ENCODE measurements at regions not wholly inside any gene's neighbourhood (a gene's known extent, or its start where the extent isn't known, plus 50 kb on each side); places are given as distances from the start of the nearest gene placed in this dataset.

GRCh38 chr5:103804711-103805110, 242.1 kb upstream of the NUDT12 start:
- H3K27me3 ChIP-seq (ENCODE audit: control insufficient read depth in 4 of 4, insufficient read depth in 4 of 4, low read length in 3 of 4): no peaks in the 10 kb centered on the region
- no peaks in the 10 kb centered on the region for H3K4me1 ChIP-seq (ENCODE audit: control insufficient read depth in 4 of 4, insufficient read depth in 4 of 4, low read length in 3 of 4)
- no peaks in the 10 kb centered on the region for H3K36me3 ChIP-seq (ENCODE audit: control insufficient read depth in 4 of 4, insufficient read depth in 3 of 4, low read depth in 1 of 4, low read length in 3 of 4)
- no peak overlapping the region for H3K9ac ChIP-seq (ENCODE audit: low read depth in 1 of 2, low read length in 2 of 2)
- no peak overlapping the region for H3K27ac ChIP-seq (ENCODE audit: low read depth in 1 of 2, low read length in 2 of 2)
- WGBS: 78% methylated on average over 2 of the region's 2 CpGs
- TF ChIP-seq GABPA (IDR thresholded peaks at IDR 0.05 in 1 of 2, conservative IDR thresholded peaks at IDR 0.05 in 1 of 2) (no peak), MAX (IDR thresholded peaks at IDR 0.05) (no peak), EGR1 (IDR thresholded peaks at IDR 0.05; ENCODE audit: low read depth in 2 of 2) (no peak), JUND (IDR thresholded peaks at IDR 0.05) (no peak), REST (IDR thresholded peaks at IDR 0.05) (no peak), RAD21 (IDR thresholded peaks at IDR 0.05) (no peak), SP1 (IDR thresholded peaks at IDR 0.05) (no peak), HNF4A (conservative IDR thresholded peaks at IDR 0.05) (no peak), HNF4G (IDR thresholded peaks at IDR 0.05) (no peak), FOXA1 (IDR thresholded peaks at IDR 0.05) (no peak), FOXA2 (IDR thresholded peaks at IDR 0.05) (no peak), CTCF (IDR thresholded peaks at IDR 0.05; ENCODE audit: low read depth, low read length, missing input control) (no peak), ZBTB33 (IDR thresholded peaks at IDR 0.05) (no peak)
- H3K4me3 ChIP-seq (ENCODE audit: low read depth in 1 of 3, low read length in 3 of 3): no peak overlapping the region
- no peaks in the 10 kb centered on the region for H3K9me3 ChIP-seq (ENCODE audit: control insufficient read depth in 4 of 4, low read length in 3 of 4)
- DNase-seq (ENCODE audit: low spot score): no peak

- no peak overlapping the region for H3K9ac ChIP-seq (ENCODE audit: low read depth in 1 of 2, low read length in 2 of 2)
- H3K9me3 ChIP-seq (ENCODE audit: control insufficient read depth in 4 of 4, low read length in 3 of 4): no peaks in the 10 kb centered on the region
- no peaks in the 10 kb centered on the region for H3K4me1 ChIP-seq (ENCODE audit: control insufficient read depth in 4 of 4, insufficient read depth in 4 of 4, low read length in 3 of 4)
- WGBS: 70% methylated on average over 1 of the region's 1 CpG
- H3K36me3 ChIP-seq (ENCODE audit: control insufficient read depth in 4 of 4, insufficient read depth in 3 of 4, low read depth in 1 of 4, low read length in 3 of 4): no peaks in the 10 kb centered on the region
- no peak overlapping the region for H3K27ac ChIP-seq (ENCODE audit: low read depth in 1 of 2, low read length in 2 of 2)
- no peaks in the 10 kb centered on the region for H3K27me3 ChIP-seq (ENCODE audit: control insufficient read depth in 4 of 4, insufficient read depth in 4 of 4, low read length in 3 of 4)
- no peak overlapping the region for H3K4me3 ChIP-seq (ENCODE audit: low read depth in 1 of 3, low read length in 3 of 3)
- TF ChIP-seq EGR1 (IDR thresholded peaks at IDR 0.05; ENCODE audit: low read depth in 2 of 2) (no peak), REST (IDR thresholded peaks at IDR 0.05) (no peak), HNF4G (IDR thresholded peaks at IDR 0.05) (no peak), FOXA2 (IDR thresholded peaks at IDR 0.05) (no peak), ATF3 (IDR thresholded peaks at IDR 0.05) (no peak), GABPA (IDR thresholded peaks at IDR 0.05 in 1 of 2, conservative IDR thresholded peaks at IDR 0.05 in 1 of 2) (no peak), TAF1 (conservative IDR thresholded peaks at IDR 0.05) (no peak), RAD21 (IDR thresholded peaks at IDR 0.05) (no peak), MAX (IDR thresholded peaks at IDR 0.05) (no peak)
- DNase-seq (ENCODE audit: low spot score): no peak
Observed at GRCh38 chr5:103801681-103802080, 239.1 kb upstream of the NUDT12 start.

Measured in liver (tissue), 8 donors.